K562 (cell line): ENCODE measurements at regions not wholly inside any gene's neighbourhood (a gene's known extent, or its start where the extent isn't known, plus 50 kb on each side); places are given as distances from the start of the nearest gene placed in this dataset.

ENCODE experiments used
- ATAC-seq: fragments of 200-7000 bp; cut with Tn5 transposase; 3 replicates; pipeline ENCODE4 v1.9.1; 2020; ENCODE audit warnings: moderate library complexity
- BruUV-seq: library from RNA; stranded (reverse); fragments of 400-500 nt; replicated peaks from 2 replicates; lab custom pipeline; 2021; lab: Mats Ljungman, UMichigan
- CTCF ChIA-PET: fragments of 300-600 bp; formaldehyde crosslinking; extraction: SDS; loops from one replicate; lab custom pipeline; 2021; ENCODE audit warnings: low intra/inter-chr PET ratio; lab: Yijun Ruan, JAX
- POLR2A ChIA-PET: fragments of 300-600, 350-650 bp; sonication (Branson Sonifier 250); formaldehyde crosslinking; extraction: SDS; loops from one replicate; lab custom pipeline; 2021; ENCODE audit warnings: antibody characterized with exemption, inconsistent platforms; lab: Yijun Ruan, JAX
- DNase-seq, 4 experiments: peaks; one replicate each; pipeline versions ENCODE4 v3.0.0 to v3.0.0-alpha.2; 2011 to 2018; ENCODE audit warnings: low spot score in 3 of 4, mixed read lengths in 3 of 4; ENCODE audit errors: extremely low read depth in 1 of 4
- FAIRE-seq: peaks from 2 replicates; lab custom pipeline; 2011; peaks lifted over from hg19 to GRCh38; lab: Jason Lieb, UNC
- H2AFZ ChIP-seq: 2 replicates; pipeline ENCODE4 v1.6.0; 2011; ENCODE audit warnings: low read depth, low read length, control low read depth, inconsistent platforms
- H3K27ac ChIP-seq: fragments of 200-600 bp; 3 replicates; pipeline ENCODE4 v1.8.0; 2011; ENCODE audit warnings: low read depth, mild to moderate bottlenecking, control low read depth, inconsistent platforms, low read length, moderate library complexity, mixed read lengths; ENCODE audit errors: extremely low read depth
- H3K27me3 ChIP-seq, 2 experiments: fragments of 300-600 bp in 1 of 2; 2 replicates in 1 of 2; 3 replicates in 1 of 2; pipeline versions ENCODE4 v1.6.0 to v1.8.0; 2011; ENCODE audit warnings: inconsistent platforms in 2 of 2, low read length in 2 of 2, mild to moderate bottlenecking in 1 of 2, mixed read lengths in 1 of 2, moderate library complexity in 1 of 2; ENCODE audit not compliant: control insufficient read depth in 2 of 2, insufficient read depth in 2 of 2
- H3K36me3 ChIP-seq: fragments of 300-600 bp; 3 replicates; pipeline ENCODE4 v1.8.0; 2011; ENCODE audit warnings: mild to moderate bottlenecking, low read length, inconsistent platforms; ENCODE audit not compliant: control insufficient read depth, insufficient read depth
- H3K4me1 ChIP-seq, 2 experiments: fragments of 200-600 bp in 1 of 2; replicated peaks in 1 of 2; 2 replicates in 1 of 2; 3 replicates in 1 of 2; pipeline versions ENCODE4 v1.5.1 to v1.8.0; 2011; ENCODE audit warnings: inconsistent platforms in 2 of 2, low read length in 2 of 2, mild to moderate bottlenecking in 1 of 2, mixed read lengths in 1 of 2, moderate library complexity in 1 of 2; ENCODE audit not compliant: control insufficient read depth in 2 of 2, insufficient read depth in 2 of 2
- H3K4me2 ChIP-seq: 2 replicates; pipeline ENCODE4 v1.6.1; 2011; ENCODE audit warnings: low read length, control low read depth, inconsistent platforms, mixed read lengths; ENCODE audit not compliant: insufficient read depth
- H3K4me3 ChIP-seq: fragments of 200-600 bp; sonication (generic), shearing (Covaris generic); 2 replicates; pipeline ENCODE4 v1.5.1; 2016; ENCODE audit warnings: control low read depth, inconsistent platforms
- H3K79me2 ChIP-seq: fragments of 200-600 bp; 3 replicates; pipeline ENCODE4 v1.8.0; 2011; ENCODE audit warnings: low read length, inconsistent platforms; ENCODE audit not compliant: control insufficient read depth, insufficient read depth
- H3K9ac ChIP-seq, 2 experiments: 2 replicates each; pipeline versions ENCODE4 v1.6.0 to v1.6.1; 2011; ENCODE audit warnings: low read depth in 2 of 2, low read length in 2 of 2, control low read depth in 1 of 2, inconsistent platforms in 1 of 2, mild to moderate bottlenecking in 1 of 2, mixed read lengths in 1 of 2; ENCODE audit not compliant: insufficient read depth in 1 of 2
- H3K9me1 ChIP-seq: one replicate; pipeline ENCODE4 v1.6.0; 2011; ENCODE audit warnings: inconsistent platforms, mild to moderate bottlenecking, low read length, moderate library complexity; ENCODE audit not compliant: control insufficient read depth, insufficient read depth
- H3K9me3 ChIP-seq: replicated peaks from 2 replicates; pipeline ENCODE4 v1.5.1; 2011; ENCODE audit warnings: low read depth, low read length, inconsistent platforms; ENCODE audit not compliant: control insufficient read depth, insufficient read depth
- H4K20me1 ChIP-seq: replicated peaks from 2 replicates; pipeline ENCODE4 v1.6.1; 2011; ENCODE audit warnings: low read length, inconsistent platforms, mixed read lengths; ENCODE audit not compliant: control insufficient read depth, insufficient read depth
- CHCHD3 ChIP-seq: fragments of 250-450 bp; sonication (Bioruptor Pico); IDR thresholded peaks from 2 replicates; pipeline ENCODE4 v2.1.2; 2022; ENCODE audit warnings: mild to moderate bottlenecking
- CHD1 ChIP-seq: fragments of 200-600 bp; sonication (generic); IDR thresholded peaks from one replicate; pipeline ENCODE4 v1.6.1; 2012; ENCODE audit warnings: mild to moderate bottlenecking, moderate library complexity, low read length, inconsistent platforms
- CREBBP ChIP-seq: IDR thresholded peaks from one replicate; pipeline ENCODE4 v1.6.1; 2012; ENCODE audit warnings: low read depth, mild to moderate bottlenecking, control low read depth, inconsistent platforms, low read length
- HOXB6 ChIP-seq: fragments of 250-450 bp; sonication (Bioruptor Pico); IDR thresholded peaks from 2 replicates; pipeline ENCODE4 v1.5.1; 2022; ENCODE audit warnings: mild to moderate bottlenecking, borderline replicate concordance
- NFE2 ChIP-seq: IDR thresholded peaks from 2 replicates; pipeline ENCODE4 v1.6.1; 2014; ENCODE audit warnings: antibody characterized with exemption, low read depth
- TOE1 ChIP-seq, 2 experiments: fragments of 450-650 bp in 1 of 2; sonication (generic) in 1 of 2; formaldehyde crosslinking in 1 of 2; IDR thresholded peaks; 2 replicates each; pipeline versions ENCODE4 v1.7.1 to v1.8.0; 2016 to 2022; ENCODE audit warnings: borderline replicate concordance in 2 of 2, mild to moderate bottlenecking in 2 of 2, antibody characterized with exemption in 1 of 2, inconsistent platforms in 1 of 2, low read depth in 1 of 2, missing genetic modification reagents in 1 of 2, moderate library complexity in 1 of 2
- ZNF57 ChIP-seq: fragments of 450-650 bp; formaldehyde crosslinking; IDR thresholded peaks from 2 replicates; pipeline ENCODE4 v1.4.0; 2020; ENCODE audit warnings: mild to moderate bottlenecking, moderate library complexity
- ZNF696 ChIP-seq: fragments of 250-450 bp; sonication (Bioruptor Pico); conservative IDR thresholded peaks from 2 replicates; pipeline ENCODE4 v1.4.0; 2020; ENCODE audit warnings: mild to moderate bottlenecking, moderate library complexity
- ZNF707 ChIP-seq: fragments of 250-450 bp; sonication (Bioruptor Pico); conservative IDR thresholded peaks from 2 replicates; pipeline ENCODE4 v1.8.0; 2022; ENCODE audit warnings: inconsistent platforms, mild to moderate bottlenecking, moderate library complexity
- ZNF780A ChIP-seq: fragments of 250-450 bp; sonication (Bioruptor Pico); IDR thresholded peaks from 2 replicates; pipeline ENCODE4 v1.5.0; 2021; ENCODE audit warnings: mild to moderate bottlenecking
- WGBS: fragments of 100-300 bp; shearing (Covaris generic); methylation state at CpG from one replicate; pipeline ENCODE4 v1.1.6; 2016; ENCODE audit warnings: low coverage, mixed read lengths; ENCODE audit not compliant: insufficient coverage; ENCODE audit errors: missing lambda C conversion rate; 5-methylcytosine and 5-hydroxymethylcytosine counted together
- in situ Hi-C: fragments of 300-500 bp; cut with MboI; formaldehyde crosslinking; loops from 4 replicates; pipeline ENCODE4 v1.15.0; 2018; ENCODE audit warnings: inconsistent platforms, mixed read lengths
- intact Hi-C: fragments of 100-400 bp; cut with micrococcal nuclease; formaldehyde crosslinking; loops from 2 replicates; pipeline ENCODE4 v1.14.2; 2022

GRCh38 chr5:93330506-93330905, 250.5 kb downstream of the NR2F1-AS1 start (continued):
- TF ChIP-seq ZNF707 (CRISPR knock-in tag): no peak

GRCh38 chr5:93329756-93330155, 251.3 kb downstream of the NR2F1-AS1 start:
- in situ Hi-C loops (no loop called here), intact Hi-C loops (no loop called here)
- Histone ChIP-seq H3K36me3 (no peaks in the 10 kb centered on the region), H2AFZ (no peak overlapping the region), H3K27ac (no peak overlapping the region), H3K79me2 (no peaks in the 10 kb centered on the region), H3K9me1 (no peaks in the 10 kb centered on the region), H4K20me1 (no peaks in the 10 kb centered on the region), H3K4me2 (no peak overlapping the region), H3K4me1 (no peaks in the 10 kb centered on the region), H3K9ac (no peak overlapping the region), H3K9me3 (no peaks in the 10 kb centered on the region), H3K27me3 (no peaks in the 10 kb centered on the region), H3K4me3 (no peak overlapping the region)
- BruUV-seq: no TSS peak
- ChIA-PET POLR2A (no interaction called here), CTCF (no interaction called here)
- TF ChIP-seq CHD1 (no peak), CHCHD3 (CRISPR knock-in tag) (no peak), ZNF696 (no peak), CREBBP (no peak), NFE2 (no peak)
- WGBS: 0% methylated on average over 1 of the region's 1 CpG
- FAIRE-seq (no peak), ATAC-seq (no peak), DNase-seq (no peak)

- no TSS peak for BruUV-seq
- Histone ChIP-seq H3K9ac (no peak overlapping the region), H3K4me2 (no peak overlapping the region), H3K36me3 (no peaks in the 10 kb centered on the region), H3K27ac (no peak overlapping the region), H3K9me3 (no peaks in the 10 kb centered on the region), H3K4me3 (no peak overlapping the region), H3K9me1 (no peaks in the 10 kb centered on the region), H3K27me3 (no peaks in the 10 kb centered on the region), H3K4me1 (no peaks in the 10 kb centered on the region), H4K20me1 (no peaks in the 10 kb centered on the region), H3K79me2 (no peaks in the 10 kb centered on the region), H2AFZ (no peak overlapping the region)
- in situ Hi-C loops (no loop called here), intact Hi-C loops (no loop called here)
- WGBS: 0% methylated on average over 1 of the region's 1 CpG
- DNase-seq (no peak), FAIRE-seq (no peak), ATAC-seq (no peak)
- CTCF ChIA-PET: no interaction called here
- POLR2A ChIA-PET: no interaction called here
- TF ChIP-seq ZNF780A (CRISPR knock-in tag): no peak
- no peak for TF ChIP-seq TOE1 (IDR thresholded peaks at IDR 0.05; ENCODE audit: borderline replicate concordance)
- TF ChIP-seq TOE1 (CRISPR knock-in tag; IDR thresholded peaks at IDR 0.05; ENCODE audit: borderline replicate concordance, low read depth): no peak
- TF ChIP-seq ZNF57: no peak
- TF ChIP-seq HOXB6 (CRISPR knock-in tag): no peak
Measured at GRCh38 chr5:93328833-93329232, 252.2 kb downstream of the NR2F1-AS1 start.
